GM12864 (cell line): ENCODE measurements at regions not wholly inside any gene's neighbourhood (a gene's known extent, or its start where the extent isn't known, plus 50 kb on each side); places are given as distances from the start of the nearest gene placed in this dataset.

Experiments
- DNase-seq: peaks from one replicate; pipeline ENCODE4 v3.0.0-alpha.2; 2011; ENCODE audit warnings: low read depth
- H3K4me3 ChIP-seq: 2 replicates; pipeline ENCODE4 v1.5.1; 2011; ENCODE audit warnings: mild to moderate bottlenecking, low read depth, low read length, control low read depth
- TF ChIP-seq, protein P1 (sequence below): IDR thresholded peaks from 2 replicates; pipeline ENCODE4 v1.5.1; 2011; ENCODE audit warnings: low read depth, mild to moderate bottlenecking, moderate library complexity, low read length, control low read depth, inconsistent platforms; ENCODE audit errors: missing control alignments

DNA sequence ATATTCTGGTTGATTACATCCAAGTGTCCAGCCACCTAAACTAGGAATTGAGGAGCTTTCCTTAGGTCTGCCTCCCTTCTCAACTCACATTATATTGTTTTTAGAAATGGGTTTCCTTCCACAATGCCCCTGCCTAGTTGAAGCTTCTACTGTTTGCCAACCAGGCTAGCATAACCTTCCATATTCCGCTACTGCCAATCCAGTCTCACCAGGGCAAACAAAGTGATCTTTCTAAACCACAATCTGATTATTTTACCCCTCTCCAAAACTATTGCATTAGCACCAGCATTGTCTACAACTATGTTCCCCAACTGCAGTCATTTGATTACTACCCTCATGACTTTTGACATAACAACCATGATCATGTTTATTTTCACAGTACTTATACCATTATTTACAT, 115.8 kb upstream of the RASEF start:
- TF ChIP-seq, protein P1, sequence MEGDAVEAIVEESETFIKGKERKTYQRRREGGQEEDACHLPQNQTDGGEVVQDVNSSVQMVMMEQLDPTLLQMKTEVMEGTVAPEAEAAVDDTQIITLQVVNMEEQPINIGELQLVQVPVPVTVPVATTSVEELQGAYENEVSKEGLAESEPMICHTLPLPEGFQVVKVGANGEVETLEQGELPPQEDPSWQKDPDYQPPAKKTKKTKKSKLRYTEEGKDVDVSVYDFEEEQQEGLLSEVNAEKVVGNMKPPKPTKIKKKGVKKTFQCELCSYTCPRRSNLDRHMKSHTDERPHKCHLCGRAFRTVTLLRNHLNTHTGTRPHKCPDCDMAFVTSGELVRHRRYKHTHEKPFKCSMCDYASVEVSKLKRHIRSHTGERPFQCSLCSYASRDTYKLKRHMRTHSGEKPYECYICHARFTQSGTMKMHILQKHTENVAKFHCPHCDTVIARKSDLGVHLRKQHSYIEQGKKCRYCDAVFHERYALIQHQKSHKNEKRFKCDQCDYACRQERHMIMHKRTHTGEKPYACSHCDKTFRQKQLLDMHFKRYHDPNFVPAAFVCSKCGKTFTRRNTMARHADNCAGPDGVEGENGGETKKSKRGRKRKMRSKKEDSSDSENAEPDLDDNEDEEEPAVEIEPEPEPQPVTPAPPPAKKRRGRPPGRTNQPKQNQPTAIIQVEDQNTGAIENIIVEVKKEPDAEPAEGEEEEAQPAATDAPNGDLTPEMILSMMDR = no peak
- H3K4me3 ChIP-seq = no peak overlapping the region
- DNase-seq = no peak

DNA sequence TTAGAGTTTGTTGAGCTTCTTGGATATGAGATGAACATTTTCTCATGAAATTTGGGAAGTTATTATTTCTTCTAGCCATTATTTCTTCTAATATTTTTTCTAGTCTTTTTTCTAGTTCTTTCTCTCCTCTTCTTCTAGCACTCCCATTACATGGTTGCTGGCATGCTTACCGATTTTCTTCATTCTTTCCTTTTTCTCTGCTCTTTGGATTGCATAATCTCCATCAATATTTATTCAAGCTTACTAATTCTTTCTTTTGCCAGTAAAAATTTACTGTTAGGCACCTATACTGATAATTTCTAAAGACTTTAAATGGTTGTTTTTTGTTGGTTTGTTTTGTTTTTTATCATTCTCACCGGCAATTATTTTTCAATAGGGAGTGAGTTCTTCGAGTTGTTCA, 114.8 kb upstream of the RASEF start:
- TF ChIP-seq, protein P1 = no peak
- DNase-seq = no peak
- no peak overlapping the region for H3K4me3 ChIP-seq

DNA sequence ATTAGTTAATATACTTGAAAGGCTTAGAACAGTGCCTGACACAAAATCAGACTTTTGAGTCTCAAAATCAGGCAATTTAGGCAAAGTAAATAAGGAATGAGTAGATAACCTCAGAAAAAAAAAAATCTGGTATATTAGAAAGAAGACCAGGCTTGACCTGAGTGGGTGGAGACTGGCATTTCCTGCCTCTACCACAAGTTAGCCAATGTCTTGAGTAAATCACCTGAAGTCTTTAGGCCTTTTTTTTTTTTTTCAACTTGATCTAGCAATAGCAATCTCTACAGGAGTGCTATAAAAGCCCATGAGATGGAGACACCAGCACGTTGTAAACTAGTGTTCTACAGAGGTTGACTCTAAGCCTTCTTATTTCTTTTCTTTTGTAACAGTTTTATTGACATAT, 104.2 kb upstream of the RASEF start:
- DNase-seq = no peak
- TF ChIP-seq, protein P1 = no peak
- no peak overlapping the region for H3K4me3 ChIP-seq

DNA sequence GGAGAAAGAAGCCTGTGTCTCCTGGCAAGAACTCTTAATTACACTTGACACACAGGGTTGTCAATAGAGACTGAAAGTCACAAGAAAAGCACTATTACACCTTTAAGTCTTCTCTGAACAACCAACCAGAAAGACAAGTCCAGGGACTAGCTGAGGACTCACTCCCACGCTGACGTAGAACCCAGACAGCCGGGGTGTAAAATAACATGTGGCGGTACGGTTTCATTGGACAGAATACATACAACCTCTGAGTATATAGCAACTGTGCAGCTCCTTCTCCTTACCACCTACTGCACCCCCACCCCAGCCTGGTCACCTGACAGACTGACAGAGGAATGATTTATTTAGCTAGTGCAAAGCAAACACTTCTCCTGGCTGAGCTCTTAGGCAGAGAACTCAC, 103.4 kb upstream of the RASEF start:
- H3K4me3 ChIP-seq = no peak overlapping the region
- TF ChIP-seq, protein P1 = no peak
- no peak for DNase-seq

DNA sequence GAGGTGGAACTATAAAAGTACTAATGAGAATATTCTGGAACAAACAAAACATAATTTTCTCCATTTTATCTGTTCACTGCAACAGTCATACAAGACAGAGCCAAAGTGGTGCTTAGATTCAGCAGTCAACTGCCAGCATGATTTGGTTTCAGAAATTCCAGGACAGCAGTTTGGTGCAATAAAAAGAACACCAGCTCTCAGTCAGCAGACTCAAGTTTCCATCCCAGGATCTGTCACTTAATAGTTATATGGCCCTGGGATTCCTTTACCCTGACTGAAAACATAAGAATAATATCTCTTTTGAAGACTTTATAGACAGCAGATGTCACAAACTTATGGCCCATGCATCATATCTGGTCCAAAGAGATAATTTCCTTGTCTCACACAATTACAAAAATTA, 92.8 kb upstream of the RASEF start:
- TF ChIP-seq, protein P1 = no peak
- no peak for DNase-seq
- H3K4me3 ChIP-seq = no peak overlapping the region

DNA sequence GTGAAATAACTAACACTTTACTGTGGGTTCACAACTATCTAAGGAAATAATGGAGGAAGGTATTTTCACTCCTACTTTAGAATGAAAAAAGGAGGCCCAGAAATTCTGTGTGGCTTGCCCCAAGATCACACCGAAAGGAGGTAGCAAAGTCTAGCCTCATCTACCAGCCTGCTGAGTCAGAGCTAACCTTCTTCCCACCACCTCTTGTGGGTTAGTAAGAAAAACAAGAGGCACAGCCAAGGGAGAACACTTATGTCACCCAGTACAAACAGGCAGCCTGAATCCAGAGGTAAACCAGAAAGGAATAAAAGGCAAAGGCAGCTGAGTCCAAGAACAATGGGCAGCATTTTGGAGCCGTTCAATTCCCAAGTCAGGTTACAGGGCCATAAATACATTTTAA, 91.9 kb upstream of the RASEF start:
- TF ChIP-seq, protein P1 = no peak
- no peak overlapping the region for H3K4me3 ChIP-seq
- DNase-seq = no peak

DNA sequence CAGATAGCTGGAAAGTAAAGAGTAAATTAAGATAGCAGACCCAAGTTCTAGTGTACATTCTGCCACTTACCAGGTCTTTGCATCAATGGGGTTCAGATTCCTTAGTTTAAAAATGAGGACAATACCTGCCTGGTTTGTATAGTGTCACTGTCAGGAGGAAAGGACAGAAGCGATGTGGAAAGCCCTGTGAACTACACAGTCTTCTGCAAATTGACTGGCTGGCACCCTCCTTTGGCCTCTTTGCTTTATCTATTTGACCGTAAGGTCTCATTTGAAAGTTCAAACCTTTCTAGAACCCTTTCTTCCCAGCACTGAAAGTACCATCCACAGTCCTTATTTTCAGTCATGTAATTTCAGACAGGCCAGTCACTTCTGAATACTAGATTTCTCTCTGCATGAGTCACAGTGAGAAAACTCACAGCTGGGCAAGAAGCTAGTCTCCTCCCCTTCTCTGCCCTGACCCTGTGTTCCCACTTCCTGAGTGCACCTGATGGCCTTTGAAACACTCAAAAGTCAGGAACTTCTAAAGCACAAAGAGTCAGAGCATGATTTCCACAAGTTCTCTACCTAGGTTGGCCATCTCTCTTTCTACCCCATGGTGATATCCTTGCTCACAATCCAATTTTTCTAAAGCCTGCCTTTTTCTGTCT, 91.3 kb upstream of the RASEF start:
- no peak overlapping the region for H3K4me3 ChIP-seq
- TF ChIP-seq, protein P1 = no peak
- DNase-seq = peak; percentile 42
